Central memory CD4-positive, alpha-beta T cell (primary cell): ENCODE measurements at regions not wholly inside any gene's neighbourhood (a gene's known extent, or its start where the extent isn't known, plus 50 kb on each side); places are given as distances from the start of the nearest gene placed in this dataset.
"Not testable (repeated sequence)": the region's sequence is repeated elsewhere in the genome, so short reads cannot be mapped to it uniquely, and the experiment has no call there.

Source experiments
- DNase-seq: peaks from one replicate; pipeline ENCODE4 v3.0.0; 2022

GRCh38 chr10:114872519-114873087 is 51.0 kb downstream of the FHIP2A start:
- DNase-seq: no peak

- DNase-seq: no peak
These were observed 53.3 kb downstream of the FHIP2A start for GRCh38 chr10:114874827-114875411.

GRCh38 chr10:114875590-114876081 is 54.1 kb downstream of the FHIP2A start:
- not testable (repeated sequence) for DNase-seq

GRCh38 chr10:114876169-114876568 is 54.6 kb downstream of the FHIP2A start:
- no peak for DNase-seq

- DNase-seq: no peak
These were observed 55.2 kb downstream of the FHIP2A start for GRCh38 chr10:114876602-114877300.

GRCh38 chr10:114877301-114877644 is 55.7 kb downstream of the FHIP2A start:
- DNase-seq: no peak

GRCh38 chr10:114879093-114879492 is 57.5 kb downstream of the FHIP2A start:
- DNase-seq: no peak

- peak; percentile 20 for DNase-seq
These were observed 58.1 kb downstream of the FHIP2A start for GRCh38 chr10:114879541-114880158.

- no peak for DNase-seq
These were observed 56.6 kb upstream of the TRUB1 start for GRCh38 chr10:114881417-114881816.

- no peak for DNase-seq
These were observed 56.1 kb upstream of the TRUB1 start for GRCh38 chr10:114881901-114882300.

GRCh38 chr10:114885443-114885842 is 52.6 kb upstream of the TRUB1 start:
- no peak for DNase-seq
